ENCODE measurements at regions not wholly inside any gene's neighbourhood (a gene's known extent, or its start where the extent isn't known, plus 50 kb on each side); places are given as distances from the start of the nearest gene placed in this dataset.

- no peak overlapping the region for H3K4me2 ChIP-seq
- no peak overlapping the region for H2AFZ ChIP-seq (ENCODE audit: low read depth)
- no peak overlapping the region for H3K9ac ChIP-seq
- no peaks in the 10 kb centered on the region for H3K27me3 ChIP-seq (ENCODE audit: insufficient read depth, low read depth)
- H3K36me3 ChIP-seq (ENCODE audit: insufficient read depth): no peaks in the 10 kb centered on the region
- H3K79me2 ChIP-seq (ENCODE audit: insufficient read depth, low read depth): no peaks in the 10 kb centered on the region
- no peak overlapping the region for H3K27ac ChIP-seq
- no peaks in the 10 kb centered on the region for H3K4me1 ChIP-seq (ENCODE audit: low read depth, poor library complexity, severe bottlenecking)
- no peaks in the 10 kb centered on the region for H4K20me1 ChIP-seq (ENCODE audit: insufficient read depth)
- H3K4me3 ChIP-seq (IDR thresholded peaks at IDR 0.05; ENCODE audit: insufficient read depth, low read depth, low read length): no peak overlapping the region
- TF ChIP-seq CTCF (conservative IDR thresholded peaks at IDR 0.05; ENCODE audit: low read depth, low read length): peak; percentile 67
These were observed 111.2 kb upstream of the MMS22L start for GRCh38 chr6:97394160-97394748.

- no peak for TF ChIP-seq CTCF (conservative IDR thresholded peaks at IDR 0.05; ENCODE audit: low read depth, low read length)
- Histone ChIP-seq H3K27ac (no peak overlapping the region), H3K4me1 (ENCODE audit: low read depth, poor library complexity, severe bottlenecking) (no peaks in the 10 kb centered on the region), H3K4me2 (no peak overlapping the region), H3K79me2 (ENCODE audit: insufficient read depth, low read depth) (no peaks in the 10 kb centered on the region), H3K27me3 (ENCODE audit: insufficient read depth, low read depth) (no peaks in the 10 kb centered on the region), H4K20me1 (ENCODE audit: insufficient read depth) (no peaks in the 10 kb centered on the region), H3K9ac (no peak overlapping the region), H2AFZ (ENCODE audit: low read depth) (no peak overlapping the region), H3K4me3 (IDR thresholded peaks at IDR 0.05; ENCODE audit: insufficient read depth, low read depth, low read length) (no peak overlapping the region), H3K36me3 (ENCODE audit: insufficient read depth) (no peaks in the 10 kb centered on the region)
These were observed 113.9 kb upstream of the MMS22L start for GRCh38 chr6:97396880-97397279.

- Histone ChIP-seq H3K9ac (no peak overlapping the region), H4K20me1 (ENCODE audit: insufficient read depth) (no peaks in the 10 kb centered on the region), H3K4me3 (IDR thresholded peaks at IDR 0.05; ENCODE audit: insufficient read depth, low read depth, low read length) (no peak overlapping the region), H3K4me1 (ENCODE audit: low read depth, poor library complexity, severe bottlenecking) (no peaks in the 10 kb centered on the region), H3K36me3 (ENCODE audit: insufficient read depth) (no peaks in the 10 kb centered on the region), H3K79me2 (ENCODE audit: insufficient read depth, low read depth) (no peaks in the 10 kb centered on the region), H3K27ac (no peak overlapping the region), H3K4me2 (no peak overlapping the region), H2AFZ (ENCODE audit: low read depth) (no peak overlapping the region), H3K27me3 (ENCODE audit: insufficient read depth, low read depth) (no peaks in the 10 kb centered on the region)
- no peak for TF ChIP-seq CTCF (conservative IDR thresholded peaks at IDR 0.05; ENCODE audit: low read depth, low read length)
These were observed 116.2 kb upstream of the MMS22L start for GRCh38 chr6:97399208-97399607.

- Histone ChIP-seq H3K79me2 (ENCODE audit: insufficient read depth, low read depth) (no peaks in the 10 kb centered on the region), H3K9ac (no peak overlapping the region), H3K4me1 (ENCODE audit: low read depth, poor library complexity, severe bottlenecking) (no peaks in the 10 kb centered on the region), H3K36me3 (ENCODE audit: insufficient read depth) (no peaks in the 10 kb centered on the region), H3K27ac (no peak overlapping the region), H2AFZ (ENCODE audit: low read depth) (no peak overlapping the region), H4K20me1 (ENCODE audit: insufficient read depth) (no peaks in the 10 kb centered on the region), H3K4me2 (no peak overlapping the region), H3K4me3 (IDR thresholded peaks at IDR 0.05; ENCODE audit: insufficient read depth, low read depth, low read length) (no peak overlapping the region), H3K27me3 (ENCODE audit: insufficient read depth, low read depth) (no peaks in the 10 kb centered on the region)
- no peak for TF ChIP-seq CTCF (conservative IDR thresholded peaks at IDR 0.05; ENCODE audit: low read depth, low read length)
These were observed 118.5 kb upstream of the MMS22L start for GRCh38 chr6:97401533-97401932.

Data from KMS-11 (cell line).